Mesendoderm (in vitro differentiated cells): ENCODE measurements at regions not wholly inside any gene's neighbourhood (a gene's known extent, or its start where the extent isn't known, plus 50 kb on each side); places are given as distances from the start of the nearest gene placed in this dataset.

Source experiments
- DNase-seq: peaks from one replicate; pipeline ENCODE4 v3.0.0; 2013
- H2AK5ac ChIP-seq: 2 replicates; pipeline ENCODE4 v1.6.1; 2013; ENCODE audit warnings: low read length, inconsistent platforms
- H2BK120ac ChIP-seq: 2 replicates; pipeline ENCODE4 v1.6.1; 2013; ENCODE audit warnings: low read depth, mild to moderate bottlenecking, low read length, moderate library complexity, mixed read lengths
- H2BK15ac ChIP-seq: replicated peaks from 2 replicates; pipeline ENCODE4 v1.6.1; 2013; ENCODE audit warnings: low read depth, mild to moderate bottlenecking, moderate library complexity
- H2BK5ac ChIP-seq: 2 replicates; pipeline ENCODE4 v1.6.1; 2013; ENCODE audit warnings: low read length, inconsistent platforms
- H3K18ac ChIP-seq: 2 replicates; pipeline ENCODE4 v1.6.1; 2013; ENCODE audit warnings: mild to moderate bottlenecking, low read length, mixed read lengths
- H3K23ac ChIP-seq: one replicate; pipeline ENCODE4 v1.6.1; 2013; ENCODE audit warnings: low read length
- H3K27ac ChIP-seq: 2 replicates; pipeline ENCODE4 v1.5.1; 2013; ENCODE audit warnings: low read depth, mild to moderate bottlenecking, inconsistent platforms, low read length, moderate library complexity
- H3K27me3 ChIP-seq: 2 replicates; pipeline ENCODE4 v1.6.1; 2013; ENCODE audit warnings: low read length, control low read depth, mild to moderate bottlenecking, inconsistent platforms; ENCODE audit not compliant: insufficient read depth, poor library complexity
- H3K36me3 ChIP-seq: 2 replicates; pipeline ENCODE4 v1.6.1; 2013; ENCODE audit warnings: low read length, inconsistent platforms; ENCODE audit not compliant: control insufficient read depth, insufficient read depth
- H3K4ac ChIP-seq: one replicate; pipeline ENCODE4 v1.6.1; 2013; ENCODE audit warnings: low read depth, mild to moderate bottlenecking, low read length, moderate library complexity
- H3K4me1 ChIP-seq: 2 replicates; pipeline ENCODE4 v1.6.1; 2013; ENCODE audit warnings: low read depth, low read length, inconsistent platforms; ENCODE audit not compliant: control insufficient read depth
- H3K4me2 ChIP-seq: 2 replicates; pipeline ENCODE4 v1.6.1; 2013; ENCODE audit warnings: low read length
- H3K4me3 ChIP-seq: 2 replicates; pipeline ENCODE4 v1.5.1; 2013; ENCODE audit warnings: mild to moderate bottlenecking, low read length
- H3K56ac ChIP-seq: one replicate; pipeline ENCODE4 v1.6.1; 2013; ENCODE audit warnings: low read length
- H3K79me1 ChIP-seq: 2 replicates; pipeline ENCODE4 v1.6.1; 2013; ENCODE audit warnings: low read length, inconsistent platforms
- H3K79me2 ChIP-seq: 2 replicates; pipeline ENCODE4 v1.6.1; 2013; ENCODE audit warnings: mild to moderate bottlenecking, low read length; ENCODE audit not compliant: control insufficient read depth, insufficient read depth
- H3K9ac ChIP-seq: 2 replicates; pipeline ENCODE4 v1.6.1; 2013; ENCODE audit warnings: low read length, inconsistent platforms
- H4K5ac ChIP-seq: one replicate; pipeline ENCODE4 v1.6.1; 2013; ENCODE audit warnings: low read length
- H4K8ac ChIP-seq: one replicate; pipeline ENCODE4 v1.6.1; 2013; ENCODE audit warnings: low read depth, mild to moderate bottlenecking, control low read depth, low read length, moderate library complexity
- WGBS: extraction: QIAGEN DNeasy Blood & Tissue Kit; methylation state at CpG from one replicate; pipeline ENCODE4 v1.1.7; 2013; ENCODE audit warnings: low lambda C conversion rate, missing lambda C conversion rate; ENCODE audit not compliant: insufficient coverage; ENCODE audit errors: extremely low coverage; 5-methylcytosine and 5-hydroxymethylcytosine counted together

DNA sequence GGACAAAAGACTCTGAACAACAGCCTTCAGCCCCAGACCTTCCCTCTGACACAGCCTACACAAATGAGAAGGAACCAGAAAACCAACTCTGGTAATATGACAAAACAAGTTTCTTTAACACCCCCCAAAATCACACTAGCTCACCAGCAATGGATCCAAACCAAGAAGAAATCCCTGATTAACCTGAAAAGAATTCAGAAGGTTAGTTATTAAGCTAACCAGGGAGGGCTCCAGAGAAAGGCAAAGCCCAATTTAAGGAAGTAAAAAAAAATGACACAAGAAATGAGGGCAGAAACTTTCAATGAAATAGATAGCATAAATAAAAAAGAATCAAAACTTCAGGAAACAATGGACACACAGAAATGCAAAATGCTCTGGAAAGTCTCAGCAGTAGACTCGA is 224.0 kb downstream of the TRIML1 start:
- Histone ChIP-seq H3K9ac (no peak overlapping the region), H3K18ac (no peak overlapping the region), H3K79me2 (no peaks in the 10 kb centered on the region), H3K56ac (no peak overlapping the region), H3K27me3 (no peaks in the 10 kb centered on the region), H2BK120ac (peak overlapping the region; percentile 16), H4K8ac (no peak overlapping the region), H2AK5ac (no peak overlapping the region), H2BK15ac (no peak overlapping the region), H2BK5ac (no peak overlapping the region), H4K5ac (no peak overlapping the region), H3K27ac (no peak overlapping the region), H3K4me2 (no peak overlapping the region), H3K4me3 (no peak overlapping the region), H3K36me3 (no peaks in the 10 kb centered on the region), H3K4ac (peak overlapping the region; percentile 60), H3K4me1 (no peaks in the 10 kb centered on the region), H3K23ac (no peak overlapping the region), H3K79me1 (no peaks in the 10 kb centered on the region)
- no peak for DNase-seq
- WGBS: no CpG with 5 or more reads among the region's 1 CpG

GRCh38 chr4:188370777-188371176 is 231.5 kb downstream of the TRIML1 start:
- Histone ChIP-seq H3K23ac (no peak overlapping the region), H2AK5ac (no peak overlapping the region), H3K9ac (no peak overlapping the region), H3K27ac (no peak overlapping the region), H3K56ac (no peak overlapping the region), H3K4ac (no peak overlapping the region), H4K8ac (no peak overlapping the region), H2BK15ac (peak overlapping the region; percentile 64), H3K4me1 (no peaks in the 10 kb centered on the region), H2BK5ac (no peak overlapping the region), H3K79me2 (no peaks in the 10 kb centered on the region), H3K79me1 (no peaks in the 10 kb centered on the region), H3K4me3 (no peak overlapping the region), H3K4me2 (no peak overlapping the region), H3K18ac (peak overlapping the region; percentile 68), H3K36me3 (no peaks in the 10 kb centered on the region), H3K27me3 (no peaks in the 10 kb centered on the region), H4K5ac (no peak overlapping the region), H2BK120ac (no peak overlapping the region)
- no peak for DNase-seq
- no CpG with 5 or more reads among the region's 3 CpGs for WGBS

GRCh38 chr4:188372058-188372457 is 232.8 kb downstream of the TRIML1 start:
- no peaks in the 10 kb centered on the region for H3K79me1 ChIP-seq

DNA sequence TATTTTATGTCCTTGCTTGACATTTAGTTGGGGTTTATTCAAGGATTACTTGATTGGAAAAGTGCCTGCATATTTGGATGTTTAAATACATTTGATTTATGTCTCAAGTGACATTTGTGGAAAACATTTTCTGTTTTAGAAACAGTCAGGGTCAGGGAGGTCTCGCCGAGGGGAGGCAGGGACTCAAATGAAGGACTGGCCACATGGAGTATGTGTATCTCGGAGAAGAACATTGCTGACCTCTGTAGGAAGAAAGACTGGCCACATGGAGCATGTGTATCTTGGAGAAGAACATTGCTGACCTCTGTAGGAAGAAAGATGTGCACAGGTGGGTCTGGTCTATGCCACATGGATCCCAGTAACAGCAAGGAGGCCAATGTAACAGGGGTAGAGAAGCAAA is 233.6 kb downstream of the TRIML1 start:
- Histone ChIP-seq H3K4me2 (no peak overlapping the region), H3K23ac (no peak overlapping the region), H3K36me3 (no peaks in the 10 kb centered on the region), H3K79me1 (no peaks in the 10 kb centered on the region), H3K79me2 (no peaks in the 10 kb centered on the region), H3K4ac (no peak overlapping the region), H3K4me1 (no peaks in the 10 kb centered on the region), H3K9ac (no peak overlapping the region), H3K27me3 (no peaks in the 10 kb centered on the region), H3K27ac (no peak overlapping the region), H4K8ac (no peak overlapping the region), H3K18ac (no peak overlapping the region), H2BK5ac (no peak overlapping the region), H3K56ac (no peak overlapping the region), H2BK15ac (no peak overlapping the region), H2BK120ac (no peak overlapping the region), H2AK5ac (no peak overlapping the region), H3K4me3 (no peak overlapping the region), H4K5ac (no peak overlapping the region)
- peak; percentile 92 for DNase-seq
- no CpG with 5 or more reads among the region's 3 CpGs for WGBS

More at GRCh38 chr4:188372058-188372457, 232.8 kb downstream of the TRIML1 start:
- no peak for DNase-seq
- Histone ChIP-seq H3K79me2 (no peaks in the 10 kb centered on the region), H3K36me3 (no peaks in the 10 kb centered on the region), H2BK15ac (no peak overlapping the region), H3K4me3 (no peak overlapping the region), H3K27me3 (no peaks in the 10 kb centered on the region), H3K18ac (no peak overlapping the region), H3K4ac (no peak overlapping the region), H3K4me2 (no peak overlapping the region), H3K23ac (no peak overlapping the region), H3K9ac (no peak overlapping the region), H2BK120ac (no peak overlapping the region), H2AK5ac (no peak overlapping the region), H3K56ac (no peak overlapping the region), H3K27ac (no peak overlapping the region), H3K4me1 (no peaks in the 10 kb centered on the region), H4K5ac (no peak overlapping the region), H4K8ac (no peak overlapping the region), H2BK5ac (no peak overlapping the region)
- no CpG with 5 or more reads among the region's 1 CpG for WGBS

DNA sequence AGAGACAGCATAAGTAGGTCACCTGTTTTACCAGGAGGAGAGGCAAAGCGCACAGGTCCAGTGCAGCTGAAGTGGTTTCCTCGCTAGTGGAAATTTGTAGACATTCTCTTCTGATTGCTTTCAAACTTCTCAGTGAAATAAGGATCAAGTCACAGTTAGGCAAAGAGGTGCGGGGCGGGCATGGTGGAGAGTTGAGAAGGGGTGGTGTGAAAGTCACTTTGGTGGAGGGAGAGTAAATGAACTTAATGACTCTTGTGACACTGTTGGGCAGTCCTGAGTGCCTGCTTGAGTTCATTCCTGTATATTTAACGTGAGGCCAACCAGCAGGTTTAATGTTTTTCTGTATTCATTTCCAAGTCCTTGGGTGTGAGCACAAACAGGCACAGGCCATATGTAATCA is 235.6 kb downstream of the TRIML1 start:
- no peak overlapping the region for H3K4ac ChIP-seq
- H3K27me3 ChIP-seq: no peaks in the 10 kb centered on the region
- H3K36me3 ChIP-seq: no peaks in the 10 kb centered on the region
- no peak overlapping the region for H3K27ac ChIP-seq
- H3K18ac ChIP-seq: no peak overlapping the region
- no peak overlapping the region for H3K4me2 ChIP-seq
- no peak for DNase-seq
- H3K79me1 ChIP-seq: no peaks in the 10 kb centered on the region
- no peaks in the 10 kb centered on the region for H3K4me1 ChIP-seq
- H3K79me2 ChIP-seq: no peaks in the 10 kb centered on the region
- H3K56ac ChIP-seq: no peak overlapping the region
- H2BK120ac ChIP-seq: no peak overlapping the region
- WGBS: no CpG with 5 or more reads among the region's 5 CpGs
- no peak overlapping the region for H4K5ac ChIP-seq
- H3K9ac ChIP-seq: no peak overlapping the region
- no peak overlapping the region for H3K23ac ChIP-seq
- no peak overlapping the region for H3K4me3 ChIP-seq
- H2AK5ac ChIP-seq: no peak overlapping the region
- no peak overlapping the region for H4K8ac ChIP-seq
- H2BK5ac ChIP-seq: no peak overlapping the region
- H2BK15ac ChIP-seq: no peak overlapping the region

GRCh38 chr4:188377816-188378215 is 238.6 kb downstream of the TRIML1 start:
- no peak overlapping the region for H2BK5ac ChIP-seq
- no peak overlapping the region for H3K4ac ChIP-seq
- no peak overlapping the region for H3K56ac ChIP-seq
- no peaks in the 10 kb centered on the region for H3K79me2 ChIP-seq
- H3K9ac ChIP-seq: no peak overlapping the region
- no peak overlapping the region for H4K5ac ChIP-seq
- DNase-seq: no peak
- H3K23ac ChIP-seq: no peak overlapping the region
- no peak overlapping the region for H2AK5ac ChIP-seq
- H3K18ac ChIP-seq: no peak overlapping the region
- no peak overlapping the region for H3K4me3 ChIP-seq
- no peaks in the 10 kb centered on the region for H3K27me3 ChIP-seq
- H4K8ac ChIP-seq: no peak overlapping the region
- no peak overlapping the region for H3K27ac ChIP-seq
- no peak overlapping the region for H2BK15ac ChIP-seq
- WGBS: no CpG with 5 or more reads among the region's 10 CpGs
- no peaks in the 10 kb centered on the region for H3K4me1 ChIP-seq
- H3K36me3 ChIP-seq: no peaks in the 10 kb centered on the region
- no peak overlapping the region for H2BK120ac ChIP-seq
- no peaks in the 10 kb centered on the region for H3K79me1 ChIP-seq
- no peak overlapping the region for H3K4me2 ChIP-seq
